Stomach (tissue), 8 donors: ENCODE measurements at regions not wholly inside any gene's neighbourhood (a gene's known extent, or its start where the extent isn't known, plus 50 kb on each side); places are given as distances from the start of the nearest gene placed in this dataset.

Source experiments
- DNase-seq, 2 donors: peaks; one replicate each; pipeline versions ENCODE4 v3.0.0 to v3.0.0-alpha.2; 2013 to 2019
- H3K27ac ChIP-seq, 5 donors: fragments of 200-600 bp in 4 of 5; sonication (generic) in 4 of 5; one replicate each; pipeline ENCODE4 v1.5.1; 2013 to 2019; ENCODE audit warnings: mild to moderate bottlenecking in 1 of 5, moderate library complexity in 1 of 5
- H3K27me3 ChIP-seq, 3 donors: fragments of 200-600 bp; sonication (generic); one replicate each; pipeline ENCODE4 v1.5.1; 2017 to 2019; ENCODE audit warnings: mixed run types in 1 of 3
- H3K36me3 ChIP-seq, 4 donors: fragments of 200-600 bp; sonication (generic); 1 replicate in 3 of 4; 2 replicates in 1 of 4; pipeline ENCODE4 v1.5.1; 2016 to 2019
- H3K4me1 ChIP-seq, 4 donors: fragments of 200-600 bp; sonication (generic); one replicate each; pipeline ENCODE4 v1.5.1; 2016 to 2019
- H3K4me3 ChIP-seq, 4 donors: fragments of 200-600 bp; sonication (generic) in 3 of 4; one replicate each; pipeline ENCODE4 v1.5.1; 2016 to 2019; ENCODE audit warnings: mild to moderate bottlenecking in 1 of 4
- H3K9me3 ChIP-seq, 4 donors: fragments of 200-600 bp; sonication (generic); one replicate each; pipeline ENCODE4 v1.5.1; 2016 to 2019
- CTCF ChIP-seq, 7 experiments: fragments of 450-650 bp in 4 of 7; fragments of 200-600 bp in 3 of 7; sonication (generic) in 3 of 7; IDR thresholded peaks; one replicate each; pipeline ENCODE4 v1.5.1; 2016 to 2019; ENCODE audit warnings: antibody characterized with exemption in 7 of 7, control low read depth in 2 of 7, mild to moderate bottlenecking in 1 of 7
- EP300 ChIP-seq: sonication (generic); formaldehyde crosslinking; IDR thresholded peaks from one replicate; pipeline ENCODE4 v1.6.1; 2017; ENCODE audit warnings: antibody characterized with exemption
- POLR2A ChIP-seq, 4 donors: fragments of 450-650 bp; IDR thresholded peaks; one replicate each; pipeline ENCODE4 v1.6.1; 2016; ENCODE audit warnings: antibody characterized with exemption in 4 of 4, control low read depth in 2 of 4, mild to moderate bottlenecking in 1 of 4, moderate library complexity in 1 of 4
- POLR2AphosphoS5 ChIP-seq, 3 donors: sonication (generic); formaldehyde crosslinking; IDR thresholded peaks; one replicate each; pipeline ENCODE4 v1.6.1; 2016; ENCODE audit warnings: antibody characterized with exemption in 3 of 3
- WGBS, 5 donors: extraction: QIAGEN DNeasy Blood & Tissue Kit in 3 of 5; methylation state at CpG; one replicate each; pipeline versions ENCODE4 v1.1.5 to v1.1.7; 2013 to 2018; 5-methylcytosine and 5-hydroxymethylcytosine counted together
- intact Hi-C: fragments of 100-400 bp; cut with DNase I; formaldehyde crosslinking; loops from one replicate; pipeline ENCODE4 v1.15.1; 2023; ENCODE audit warnings: low total_unique reads
- donor health status: healthy with polysubstance abuse.
- donor health status: Bipolar disorder and iron deficiency.
- donor health status: healthy.

- Histone ChIP-seq H3K9me3 (peaks cover 0 to 9% (median 3%) of the 10 kb centered on the region in 4 donors), H3K4me3 (no peak overlapping the region), H3K27me3 (no peaks in the 10 kb centered on the region), H3K4me1 (no peaks in the 10 kb centered on the region), H3K36me3 (no peaks in the 10 kb centered on the region), H3K27ac (no peak overlapping the region)
- WGBS, 5 donors: 90 to 95% (median 93%) methylated on average over 5 of the region's 5 CpGs
- DNase-seq: no peak
- TF ChIP-seq EP300 (no peak), POLR2AphosphoS5 (IDR thresholded peaks at IDR 0.05) (no peak)
- intact Hi-C loops: no loop called here
Observed at GRCh38 chr6:21715180-21715579, 121.6 kb downstream of the SOX4 start.

GRCh38 chr6:21722510-21722909 is 129.0 kb downstream of the SOX4 start:
- Histone ChIP-seq H3K9me3 (peaks cover 0 to 9% (median 3%) of the 10 kb centered on the region in 4 donors), H3K27ac (no peak overlapping the region), H3K4me3 (no peak overlapping the region), H3K27me3 (no peaks in the 10 kb centered on the region), H3K4me1 (no peaks in the 10 kb centered on the region), H3K36me3 (no peaks in the 10 kb centered on the region)
- 27 to 52% (median 33%) methylated on average over 12 of the region's 12 CpGs for whole genome bisulfite sequencing, 5 donors
- intact Hi-C loops: no loop called here
- TF ChIP-seq CTCF (IDR thresholded peaks at IDR 0.05) (no peak), POLR2AphosphoS5 (IDR thresholded peaks at IDR 0.05) (no peak), EP300 (no peak), POLR2A (IDR thresholded peaks at IDR 0.05) (no peak)
- DNase-seq: no peak

- intact Hi-C loops: no loop called here
- H3K27me3 ChIP-seq: no peaks in the 10 kb centered on the region
- no peak overlapping the region for H3K4me3 ChIP-seq
- 61 to 76% (median 68%) methylated on average over 7 of the region's 7 CpGs for WGBS, 5 donors
- peaks cover 0 to 8% (median 2%) of the 10 kb centered on the region in 4 donors for H3K4me1 ChIP-seq
- H3K27ac ChIP-seq: no peak overlapping the region
- no peak for DNase-seq
- no peaks in the 10 kb centered on the region for H3K9me3 ChIP-seq
- H3K36me3 ChIP-seq: no peaks in the 10 kb centered on the region
- TF ChIP-seq CTCF (IDR thresholded peaks at IDR 0.05) (no peak), POLR2AphosphoS5 (IDR thresholded peaks at IDR 0.05) (no peak)
Observed at GRCh38 chr6:21726676-21727075, 133.1 kb downstream of the SOX4 start.

GRCh38 chr6:21728141-21728540 is 134.6 kb downstream of the SOX4 start:
- H3K4me1 ChIP-seq: peaks cover 0 to 23% (median 9%) of the 10 kb centered on the region in 4 donors
- H3K27me3 ChIP-seq: no peaks in the 10 kb centered on the region
- intact Hi-C loops: no loop called here
- WGBS, 5 donors: 89 to 98% (median 94%) methylated on average over 7 of the region's 7 CpGs
- H3K27ac ChIP-seq: no peak overlapping the region
- no peak overlapping the region for H3K4me3 ChIP-seq
- no peaks in the 10 kb centered on the region for H3K9me3 ChIP-seq
- DNase-seq: no peak
- TF ChIP-seq CTCF (IDR thresholded peaks at IDR 0.05) (no peak), EP300 (no peak), POLR2AphosphoS5 (IDR thresholded peaks at IDR 0.05) (no peak), POLR2A (IDR thresholded peaks at IDR 0.05) (no peak)
- H3K36me3 ChIP-seq: no peaks in the 10 kb centered on the region

- H3K27me3 ChIP-seq: no peaks in the 10 kb centered on the region
- no peak overlapping the region for H3K4me3 ChIP-seq
- H3K4me1 ChIP-seq: peaks cover 0 to 26% (median 9%) of the 10 kb centered on the region in 4 donors
- intact Hi-C loops: no loop called here
- H3K9me3 ChIP-seq: no peaks in the 10 kb centered on the region
- DNase-seq: no peak
- no peaks in the 10 kb centered on the region for H3K36me3 ChIP-seq
- 75 to 89% (median 83%) methylated on average over 4 of the region's 4 CpGs for WGBS, 5 donors
- TF ChIP-seq EP300 (no peak), POLR2AphosphoS5 (IDR thresholded peaks at IDR 0.05) (no peak), CTCF (IDR thresholded peaks at IDR 0.05) (no peak), POLR2A (IDR thresholded peaks at IDR 0.05) (no peak)
- no peak overlapping the region for H3K27ac ChIP-seq
Observed at GRCh38 chr6:21729431-21729830, 135.9 kb downstream of the SOX4 start.
